ENCODE measurements at regions not wholly inside any gene's neighbourhood (a gene's known extent, or its start where the extent isn't known, plus 50 kb on each side); places are given as distances from the start of the nearest gene placed in this dataset.
A peak's percentile ranks its signal among the peaks of the same experiment; 100 is the strongest.

DNA sequence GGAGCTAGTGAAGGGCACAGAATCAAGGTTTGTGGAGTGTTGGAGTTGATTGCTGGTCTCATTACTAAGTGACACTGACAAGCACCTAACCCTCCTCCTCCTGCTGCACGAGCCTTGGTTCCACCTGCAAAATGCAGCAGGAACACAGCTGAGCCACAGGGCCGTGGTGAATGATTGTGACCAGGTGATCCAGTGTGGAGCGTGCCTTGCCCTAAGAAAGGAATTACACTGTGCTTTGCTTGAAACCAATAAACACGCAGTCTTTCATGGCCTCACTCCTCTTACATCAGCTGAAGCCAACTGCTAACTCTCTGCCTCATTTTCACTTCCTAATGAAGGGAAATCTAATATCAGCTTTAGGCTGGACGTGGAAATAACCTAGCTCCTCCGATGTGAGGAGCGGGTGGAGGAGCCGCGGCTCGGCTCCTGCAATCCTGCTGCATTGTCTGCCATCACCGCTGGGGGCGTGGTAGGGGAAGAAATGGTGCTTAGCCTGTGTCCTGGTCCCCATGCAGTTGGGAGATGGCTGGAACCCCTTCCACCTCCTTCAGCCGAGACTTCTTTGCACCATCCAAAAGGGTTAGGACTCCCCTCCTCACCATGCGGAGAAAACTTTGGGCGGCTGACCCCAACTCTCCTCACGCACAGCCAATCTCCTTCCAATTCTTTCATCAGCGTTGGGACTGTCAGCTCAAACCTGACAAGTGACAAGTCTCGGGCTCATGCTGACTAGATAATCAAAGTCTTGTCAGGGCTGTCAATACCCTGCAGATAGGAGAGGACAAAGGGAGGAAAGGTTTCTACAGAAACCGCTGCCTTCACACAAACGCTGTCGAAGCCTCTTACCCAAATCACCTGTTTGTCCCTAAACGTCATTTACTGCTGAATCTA lies 427.9 kb downstream of the ZNF536 start:
- Histone ChIP-seq H3K9me3 (replicated peaks; ENCODE audit: insufficient read depth, low read length) (no peaks in the 10 kb centered on the region), H3K9ac (ENCODE audit: low read length) (no peak overlapping the region), H3K27ac (ENCODE audit: low read length) (no peak overlapping the region), H4K20me1 (ENCODE audit: insufficient read depth, low read length) (no peaks in the 10 kb centered on the region), H2AFZ (ENCODE audit: low read length) (no peak overlapping the region), H3K4me2 (ENCODE audit: low read depth, low read length) (no peak overlapping the region), H3K9me2 (replicated peaks; ENCODE audit: insufficient read depth, low read length) (no peaks in the 10 kb centered on the region), H3K79me2 (ENCODE audit: low read length) (no peaks in the 10 kb centered on the region), H3K4me3 (ENCODE audit: low read length) (no peak overlapping the region), H3K4me1 (ENCODE audit: low read length) (no peaks in the 10 kb centered on the region), H3F3A (ENCODE audit: insufficient read depth, low read length) (no peaks in the 10 kb centered on the region), H3K27me3 (replicated peaks; ENCODE audit: insufficient read depth, low read length) (peaks cover 25% of the 10 kb centered on the region), H3K36me3 (replicated peaks; ENCODE audit: insufficient read depth, low read length) (no peaks in the 10 kb centered on the region)
- TF ChIP-seq, protein P1, sequence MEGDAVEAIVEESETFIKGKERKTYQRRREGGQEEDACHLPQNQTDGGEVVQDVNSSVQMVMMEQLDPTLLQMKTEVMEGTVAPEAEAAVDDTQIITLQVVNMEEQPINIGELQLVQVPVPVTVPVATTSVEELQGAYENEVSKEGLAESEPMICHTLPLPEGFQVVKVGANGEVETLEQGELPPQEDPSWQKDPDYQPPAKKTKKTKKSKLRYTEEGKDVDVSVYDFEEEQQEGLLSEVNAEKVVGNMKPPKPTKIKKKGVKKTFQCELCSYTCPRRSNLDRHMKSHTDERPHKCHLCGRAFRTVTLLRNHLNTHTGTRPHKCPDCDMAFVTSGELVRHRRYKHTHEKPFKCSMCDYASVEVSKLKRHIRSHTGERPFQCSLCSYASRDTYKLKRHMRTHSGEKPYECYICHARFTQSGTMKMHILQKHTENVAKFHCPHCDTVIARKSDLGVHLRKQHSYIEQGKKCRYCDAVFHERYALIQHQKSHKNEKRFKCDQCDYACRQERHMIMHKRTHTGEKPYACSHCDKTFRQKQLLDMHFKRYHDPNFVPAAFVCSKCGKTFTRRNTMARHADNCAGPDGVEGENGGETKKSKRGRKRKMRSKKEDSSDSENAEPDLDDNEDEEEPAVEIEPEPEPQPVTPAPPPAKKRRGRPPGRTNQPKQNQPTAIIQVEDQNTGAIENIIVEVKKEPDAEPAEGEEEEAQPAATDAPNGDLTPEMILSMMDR (IDR thresholded peaks at IDR 0.05; ENCODE audit: low read length): peak; percentile 58
- no peak for TF ChIP-seq EZH2 (optimal IDR thresholded peaks at IDR 0.05; ENCODE audit: low read depth, low read length)
- DNase-seq: peak; percentile 15

DNA sequence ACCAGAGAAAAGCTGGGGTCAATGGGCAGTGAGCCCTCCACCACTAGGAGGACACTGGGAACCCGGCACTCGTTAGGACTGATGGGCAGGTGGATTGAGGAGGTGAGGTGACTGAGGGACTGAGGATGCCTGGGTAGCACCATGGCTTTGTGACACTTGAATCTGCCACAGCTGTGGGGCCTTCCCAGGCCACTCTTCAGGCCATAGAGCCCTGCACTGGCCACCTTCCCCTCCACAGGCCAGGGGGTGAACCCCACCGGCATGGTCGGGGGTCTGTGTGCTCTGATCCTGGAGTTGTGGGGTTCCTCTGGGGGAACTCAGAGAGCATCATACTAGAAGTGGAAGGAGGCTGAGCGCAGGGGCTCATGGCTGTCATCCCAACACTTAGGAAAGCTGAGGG lies 423.5 kb downstream of the ZNF536 start:
- H3K4me1 ChIP-seq (ENCODE audit: low read length): no peaks in the 10 kb centered on the region

DNA sequence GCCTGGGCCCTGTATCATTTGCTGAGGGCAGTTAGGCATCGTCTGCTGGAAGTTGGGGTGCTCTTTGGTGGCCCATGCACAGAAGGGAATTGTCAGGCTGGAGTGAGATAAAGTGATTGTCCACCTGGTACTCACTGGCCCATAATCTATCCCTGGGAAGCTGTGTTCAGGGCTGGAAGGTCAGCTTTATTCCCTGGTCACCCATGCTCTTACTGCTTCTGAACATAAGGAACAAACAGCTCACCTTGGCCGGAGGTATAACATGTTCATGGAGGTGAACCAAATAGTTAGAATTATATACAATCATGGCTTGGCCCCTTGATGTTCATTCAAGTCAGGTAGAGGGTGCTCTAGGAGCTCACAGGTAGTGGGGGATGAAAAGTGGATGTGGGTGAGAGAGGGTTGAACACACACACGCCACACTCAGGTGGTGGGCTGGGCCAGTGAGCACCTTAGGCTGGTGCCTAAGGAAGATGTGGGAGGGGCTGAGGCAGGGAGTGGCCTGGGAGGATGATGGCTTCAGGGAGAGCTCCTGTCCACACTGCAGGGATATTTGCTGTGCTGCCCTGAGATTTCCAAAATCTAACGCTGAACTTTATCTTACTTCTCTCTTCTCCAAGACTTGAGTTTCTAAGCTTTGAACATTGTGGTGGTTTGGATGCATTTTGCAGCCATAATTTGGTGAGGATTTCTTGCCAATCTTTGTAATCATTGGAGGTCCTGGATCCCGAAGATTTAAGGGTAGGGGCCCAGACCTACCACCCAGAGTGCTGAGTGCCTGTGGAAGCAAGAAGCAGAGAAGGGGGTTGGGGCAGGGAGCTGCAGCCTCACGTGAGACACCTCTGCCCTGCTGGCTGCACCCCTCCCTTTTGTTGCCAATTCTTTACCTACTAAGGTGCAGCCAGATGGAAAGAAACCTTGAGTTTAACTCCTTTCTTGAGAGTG lies 420.6 kb downstream of the ZNF536 start:
- Histone ChIP-seq H3K27me3 (replicated peaks; ENCODE audit: insufficient read depth, low read length) (peaks cover 30% of the 10 kb centered on the region), H3K4me1 (ENCODE audit: low read length) (no peaks in the 10 kb centered on the region), H3K79me2 (ENCODE audit: low read length) (no peaks in the 10 kb centered on the region), H3K27ac (ENCODE audit: low read length) (no peak overlapping the region), H3K9me2 (replicated peaks; ENCODE audit: insufficient read depth, low read length) (no peaks in the 10 kb centered on the region), H3K9me3 (replicated peaks; ENCODE audit: insufficient read depth, low read length) (no peaks in the 10 kb centered on the region), H3K4me3 (ENCODE audit: low read length) (no peak overlapping the region), H3K4me2 (ENCODE audit: low read depth, low read length) (no peak overlapping the region), H3K36me3 (replicated peaks; ENCODE audit: insufficient read depth, low read length) (no peaks in the 10 kb centered on the region), H3F3A (ENCODE audit: insufficient read depth, low read length) (no peaks in the 10 kb centered on the region), H2AFZ (ENCODE audit: low read length) (no peak overlapping the region), H3K9ac (ENCODE audit: low read length) (no peak overlapping the region), H4K20me1 (ENCODE audit: insufficient read depth, low read length) (no peaks in the 10 kb centered on the region)
- TF ChIP-seq, protein P1 (IDR thresholded peaks at IDR 0.05; ENCODE audit: low read length): no peak
- no peak for TF ChIP-seq EZH2 (optimal IDR thresholded peaks at IDR 0.05; ENCODE audit: low read depth, low read length)
- TF ChIP-seq EZH2phosphoT487 (IDR thresholded peaks at IDR 0.05; ENCODE audit: low read length): no peak
- no peak for DNase-seq

More for the DNA sequence above, 423.5 kb downstream of the ZNF536 start:
- Histone ChIP-seq H3K9ac (ENCODE audit: low read length) (no peak overlapping the region), H4K20me1 (ENCODE audit: insufficient read depth, low read length) (no peaks in the 10 kb centered on the region), H3F3A (ENCODE audit: insufficient read depth, low read length) (no peaks in the 10 kb centered on the region), H3K4me3 (ENCODE audit: low read length) (no peak overlapping the region), H2AFZ (ENCODE audit: low read length) (no peak overlapping the region), H3K36me3 (replicated peaks; ENCODE audit: insufficient read depth, low read length) (no peaks in the 10 kb centered on the region), H3K27me3 (replicated peaks; ENCODE audit: insufficient read depth, low read length) (peaks cover 33% of the 10 kb centered on the region), H3K9me2 (replicated peaks; ENCODE audit: insufficient read depth, low read length) (no peaks in the 10 kb centered on the region), H3K27ac (ENCODE audit: low read length) (no peak overlapping the region), H3K4me2 (ENCODE audit: low read depth, low read length) (no peak overlapping the region), H3K79me2 (ENCODE audit: low read length) (no peaks in the 10 kb centered on the region), H3K9me3 (replicated peaks; ENCODE audit: insufficient read depth, low read length) (no peaks in the 10 kb centered on the region)
- no peak for DNase-seq
- no peak for TF ChIP-seq EZH2phosphoT487 (IDR thresholded peaks at IDR 0.05; ENCODE audit: low read length)
- TF ChIP-seq, protein P1 (IDR thresholded peaks at IDR 0.05; ENCODE audit: low read length): no peak
- TF ChIP-seq EZH2 (optimal IDR thresholded peaks at IDR 0.05; ENCODE audit: low read depth, low read length): no peak

Data from MM.1S (cell line).